D721Med (cell line): ENCODE measurements at regions not wholly inside any gene's neighbourhood (a gene's known extent, or its start where the extent isn't known, plus 50 kb on each side); places are given as distances from the start of the nearest gene placed in this dataset.

ENCODE experiments used
- DNase-seq: peaks from one replicate; pipeline ENCODE4 v3.0.0; 2011; ENCODE audit warnings: low spot score; ENCODE audit not compliant: insufficient read length
- FAIRE-seq: peaks from 2 replicates; lab custom pipeline; 2011; peaks lifted over from hg19 to GRCh38; lab: Jason Lieb, UNC
- TF ChIP-seq, protein P1 (sequence below): IDR thresholded peaks from 2 replicates; pipeline ENCODE4 v1.5.1; 2012; ENCODE audit warnings: mild to moderate bottlenecking, control low read depth; ENCODE audit not compliant: insufficient read depth; ENCODE audit errors: missing control alignments

DNA sequence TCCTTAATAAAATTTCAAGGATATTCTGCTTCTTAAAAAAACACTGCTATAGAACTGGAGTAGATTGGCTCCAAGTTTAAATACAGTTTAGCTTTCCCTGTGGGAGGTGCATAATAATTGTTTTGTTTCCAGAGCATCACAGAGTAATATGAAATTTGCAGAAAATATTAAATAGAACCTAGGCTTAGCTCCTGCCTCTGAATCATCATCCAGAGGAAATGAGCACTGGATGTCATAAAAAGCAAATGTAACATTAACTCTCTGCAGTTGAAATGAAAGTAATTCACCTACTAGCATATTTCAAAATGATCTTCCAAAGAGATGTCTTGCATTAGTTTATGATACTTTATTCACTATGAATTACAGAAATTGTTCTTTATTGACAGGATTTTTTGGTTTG, 769.8 kb downstream of the C12orf50 start:
- TF ChIP-seq, protein P1, sequence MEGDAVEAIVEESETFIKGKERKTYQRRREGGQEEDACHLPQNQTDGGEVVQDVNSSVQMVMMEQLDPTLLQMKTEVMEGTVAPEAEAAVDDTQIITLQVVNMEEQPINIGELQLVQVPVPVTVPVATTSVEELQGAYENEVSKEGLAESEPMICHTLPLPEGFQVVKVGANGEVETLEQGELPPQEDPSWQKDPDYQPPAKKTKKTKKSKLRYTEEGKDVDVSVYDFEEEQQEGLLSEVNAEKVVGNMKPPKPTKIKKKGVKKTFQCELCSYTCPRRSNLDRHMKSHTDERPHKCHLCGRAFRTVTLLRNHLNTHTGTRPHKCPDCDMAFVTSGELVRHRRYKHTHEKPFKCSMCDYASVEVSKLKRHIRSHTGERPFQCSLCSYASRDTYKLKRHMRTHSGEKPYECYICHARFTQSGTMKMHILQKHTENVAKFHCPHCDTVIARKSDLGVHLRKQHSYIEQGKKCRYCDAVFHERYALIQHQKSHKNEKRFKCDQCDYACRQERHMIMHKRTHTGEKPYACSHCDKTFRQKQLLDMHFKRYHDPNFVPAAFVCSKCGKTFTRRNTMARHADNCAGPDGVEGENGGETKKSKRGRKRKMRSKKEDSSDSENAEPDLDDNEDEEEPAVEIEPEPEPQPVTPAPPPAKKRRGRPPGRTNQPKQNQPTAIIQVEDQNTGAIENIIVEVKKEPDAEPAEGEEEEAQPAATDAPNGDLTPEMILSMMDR, result no peak
- FAIRE-seq, result no peak
- DNase-seq, result no peak

DNA sequence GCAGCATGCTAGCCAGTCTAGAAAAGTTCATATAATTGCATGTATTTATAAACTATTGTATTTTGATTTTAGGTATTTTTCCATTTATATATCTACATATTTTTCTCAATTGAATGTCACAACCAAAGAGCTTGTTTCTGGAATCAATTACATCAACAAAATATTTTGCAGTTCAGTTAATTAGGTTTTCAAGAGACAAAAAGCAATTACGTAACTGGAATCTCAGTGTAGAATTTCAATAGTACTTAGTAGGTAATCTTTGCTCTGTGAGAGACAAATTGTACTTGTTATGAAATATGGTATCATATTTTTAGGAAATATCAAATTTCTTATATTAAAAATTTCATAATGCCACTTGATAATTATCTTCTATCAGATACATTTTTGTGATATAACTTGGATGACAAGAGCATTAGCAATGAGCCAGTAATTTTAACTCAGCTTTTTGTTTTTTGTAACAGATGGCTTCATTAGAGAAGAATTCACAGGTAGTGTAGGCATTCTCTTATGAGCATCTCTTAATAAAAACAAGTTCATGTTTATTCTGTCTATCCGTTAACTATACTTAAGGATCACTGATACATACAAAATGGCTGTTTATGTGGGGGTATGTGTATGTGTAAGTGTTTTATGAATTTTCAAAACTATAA, 774.7 kb downstream of the C12orf50 start:
- FAIRE-seq (no peak), DNase-seq (no peak)
- TF ChIP-seq, protein P1, result no peak

DNA sequence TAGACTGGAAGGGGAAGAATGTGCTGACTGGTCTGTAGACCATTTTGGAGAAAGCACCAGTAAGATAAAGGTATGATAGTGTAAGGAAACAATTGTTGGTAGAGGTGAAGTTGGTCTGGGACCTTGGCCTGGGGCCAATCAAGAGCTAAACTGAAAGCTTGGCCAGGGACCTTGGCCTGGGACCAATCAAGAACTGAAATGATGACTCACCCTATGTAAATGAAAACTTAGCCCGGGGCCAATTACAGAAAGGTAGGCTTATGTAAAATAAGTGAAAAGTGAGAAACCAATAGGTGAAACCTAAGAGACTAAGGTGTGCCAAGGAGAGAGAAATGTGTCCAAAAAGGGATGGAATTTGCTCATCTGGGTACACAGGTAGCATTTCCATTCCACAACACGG, 776.0 kb downstream of the C12orf50 start:
- no peak for DNase-seq
- TF ChIP-seq, protein P1, result no peak
- no peak for FAIRE-seq

DNA sequence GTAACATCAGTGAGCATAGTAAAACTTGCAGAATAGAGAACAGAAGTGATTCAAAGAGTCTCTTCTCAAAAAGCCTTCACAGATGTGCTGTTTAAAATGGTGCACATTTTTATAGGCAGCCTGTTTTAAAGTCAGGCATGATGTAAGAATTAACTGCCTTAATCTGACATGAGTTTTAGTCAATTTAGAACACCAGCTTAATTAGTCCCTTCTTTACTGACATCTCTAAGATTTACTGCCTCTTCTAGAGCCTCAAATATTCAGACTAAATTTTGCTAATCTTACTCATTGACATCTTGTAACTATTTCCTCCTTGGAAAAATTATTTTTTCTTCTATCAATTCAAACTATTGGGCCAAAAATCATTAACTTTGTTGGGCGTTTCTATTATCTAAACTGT, 782.5 kb downstream of the C12orf50 start:
- TF ChIP-seq, protein P1, result no peak
- DNase-seq (no peak), FAIRE-seq (peak; percentile 60)

DNA sequence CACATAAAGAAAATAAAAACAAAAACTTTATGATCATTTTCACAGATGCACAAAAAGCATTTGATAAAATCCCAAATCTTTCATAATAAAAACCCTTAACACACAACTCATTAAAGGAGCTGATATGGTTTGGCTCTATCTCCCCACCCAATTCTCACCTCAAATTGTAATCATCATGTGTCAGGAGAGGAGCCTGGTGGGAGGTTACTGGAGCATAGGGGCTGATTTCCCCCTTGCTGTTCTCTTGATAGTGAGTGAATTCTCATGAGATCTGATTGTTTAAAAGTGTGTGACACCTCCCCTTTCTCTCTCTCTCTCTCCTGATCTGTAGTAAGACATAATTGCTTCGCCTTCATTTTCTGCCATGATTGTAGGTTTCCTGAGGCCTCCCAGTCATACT, 790.7 kb downstream of the C12orf50 start:
- TF ChIP-seq, protein P1, result no peak
- FAIRE-seq (no peak), DNase-seq (no peak)

DNA sequence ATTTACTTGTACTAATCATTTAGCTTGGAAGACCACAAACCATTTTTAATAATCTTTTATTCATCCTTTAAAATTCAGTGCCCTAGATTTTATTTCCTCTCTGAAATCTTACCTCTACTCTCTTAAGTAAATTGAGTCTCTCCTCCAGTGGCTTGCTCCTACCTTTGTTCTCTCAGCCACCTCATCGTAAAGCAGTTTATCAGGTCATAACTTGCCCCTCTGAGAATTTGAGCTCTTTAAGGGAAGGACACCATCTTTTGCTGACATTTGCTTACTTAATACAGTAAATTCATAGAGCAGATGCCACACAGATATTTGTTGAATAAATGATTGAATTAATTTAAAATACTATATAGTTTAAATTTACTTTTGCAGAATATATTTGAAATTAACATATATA, 794.3 kb downstream of the C12orf50 start:
- FAIRE-seq (no peak), DNase-seq (no peak)
- TF ChIP-seq, protein P1, result no peak

DNA sequence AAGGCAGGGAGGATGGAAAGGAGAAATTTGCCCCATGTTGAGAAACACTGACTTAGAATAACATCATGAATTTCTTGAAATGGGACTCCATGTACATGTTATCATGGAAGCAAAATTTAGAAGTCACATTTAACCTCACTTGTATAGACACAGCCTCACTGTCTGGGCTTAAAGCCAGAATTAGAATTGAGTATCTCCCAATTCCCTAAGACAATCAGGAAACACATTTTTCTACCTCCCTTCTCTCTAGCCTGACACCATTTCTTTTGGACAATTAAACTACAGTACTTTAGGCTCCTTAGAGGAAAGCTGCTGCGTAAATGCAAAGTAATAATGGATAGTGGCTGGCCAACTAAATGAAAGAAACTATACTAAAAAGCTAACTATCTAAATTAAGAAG, 795.5 kb downstream of the C12orf50 start:
- DNase-seq, result no peak
- TF ChIP-seq, protein P1, result no peak
- FAIRE-seq, result no peak
